HG03066 (cell line): ENCODE measurements at regions not wholly inside any gene's neighbourhood (a gene's known extent, or its start where the extent isn't known, plus 50 kb on each side); places are given as distances from the start of the nearest gene placed in this dataset.

Source experiments
- ATAC-seq: cut with Tn5 transposase; IDR thresholded peaks from one replicate; pipeline ENCODE4 v1.9.1; 2021; ENCODE audit warnings: low read depth; ENCODE audit not compliant: unreplicated experiment

- no peak for ATAC-seq
Observed at GRCh38 chr2:138171244-138171643, 207.0 kb downstream of the HNMT start.

GRCh38 chr2:138175066-138175465 lies 210.8 kb downstream of the HNMT start:
- no peak for ATAC-seq

DNA sequence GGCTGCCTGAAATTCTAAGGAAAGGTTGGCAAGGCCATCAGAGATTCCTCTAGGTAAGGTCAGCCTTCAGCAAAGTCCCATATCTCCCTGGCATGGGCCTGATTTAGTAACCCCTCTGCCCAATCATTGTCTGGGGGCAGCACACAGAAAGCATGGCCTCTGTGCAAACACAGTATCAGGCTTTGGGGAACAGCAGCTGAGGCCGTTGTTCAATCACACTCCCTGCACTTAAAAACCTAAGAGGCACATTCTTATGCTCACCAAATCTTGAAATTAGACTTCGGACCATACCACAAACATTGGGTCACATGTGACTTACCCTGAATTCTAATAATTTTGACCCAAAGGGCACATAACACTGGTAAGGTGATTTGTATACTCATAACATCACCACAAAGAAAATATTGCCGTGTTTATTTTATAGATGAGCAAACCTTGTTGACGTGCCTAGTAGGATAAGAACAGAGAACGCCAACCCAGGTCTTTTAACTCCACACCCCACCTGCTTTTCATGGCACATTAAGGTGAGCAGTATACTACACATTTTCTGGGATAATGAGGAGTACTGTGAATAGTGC lies 212.7 kb downstream of the HNMT start:
- no peak for ATAC-seq

DNA sequence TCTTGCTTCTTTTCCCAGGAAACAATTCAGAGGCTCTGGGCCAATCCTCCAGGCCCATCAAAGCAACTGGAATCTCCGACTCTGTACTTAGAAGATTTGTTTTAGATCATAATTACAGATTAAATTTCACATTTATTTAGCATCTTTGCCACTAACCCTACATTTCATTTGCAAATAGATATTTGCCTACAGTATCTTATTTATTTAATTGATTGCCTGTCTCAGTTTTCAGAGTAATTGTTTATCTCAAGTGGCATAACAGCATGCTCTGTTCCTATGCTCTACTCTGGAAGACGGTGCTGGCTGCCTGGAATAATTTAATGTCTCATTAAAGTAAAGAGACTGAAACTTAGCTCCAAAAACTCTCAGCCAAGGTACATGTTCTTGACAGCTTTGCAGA lies 213.4 kb downstream of the HNMT start:
- ATAC-seq: no peak

GRCh38 chr2:138180692-138181386 lies 216.6 kb downstream of the HNMT start:
- no peak for ATAC-seq

DNA sequence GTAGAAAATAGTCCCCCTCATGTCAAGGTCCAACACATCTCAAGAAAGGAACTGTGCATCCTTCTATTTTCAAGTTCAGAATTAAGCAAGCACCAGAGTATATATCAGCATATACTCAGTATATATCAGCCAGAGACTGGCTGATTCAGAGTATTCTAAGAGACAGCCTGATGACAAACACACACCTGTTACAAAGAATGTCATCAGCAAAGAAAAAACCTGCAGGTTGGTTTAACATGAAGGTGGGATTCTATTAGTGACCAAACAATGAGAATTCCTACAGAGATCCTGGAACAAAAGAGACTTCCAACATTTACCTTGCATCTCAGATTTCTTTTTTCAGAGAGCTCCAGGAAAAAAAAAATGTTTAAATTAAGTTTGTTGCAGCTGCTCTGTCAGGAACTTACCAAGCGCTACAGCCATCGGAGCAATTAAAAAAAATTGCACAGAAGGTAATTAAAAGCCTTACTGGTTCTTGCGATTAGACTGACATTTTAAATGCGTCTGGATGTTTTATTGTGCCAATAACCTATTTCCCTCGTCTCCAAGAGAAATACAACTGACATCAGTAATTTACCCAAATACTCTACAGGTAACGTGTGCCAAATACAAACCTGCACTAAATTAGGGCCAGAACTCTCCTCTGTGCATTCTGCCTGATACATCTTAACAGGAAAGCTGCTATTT lies 218.1 kb downstream of the HNMT start:
- no peak for ATAC-seq

DNA sequence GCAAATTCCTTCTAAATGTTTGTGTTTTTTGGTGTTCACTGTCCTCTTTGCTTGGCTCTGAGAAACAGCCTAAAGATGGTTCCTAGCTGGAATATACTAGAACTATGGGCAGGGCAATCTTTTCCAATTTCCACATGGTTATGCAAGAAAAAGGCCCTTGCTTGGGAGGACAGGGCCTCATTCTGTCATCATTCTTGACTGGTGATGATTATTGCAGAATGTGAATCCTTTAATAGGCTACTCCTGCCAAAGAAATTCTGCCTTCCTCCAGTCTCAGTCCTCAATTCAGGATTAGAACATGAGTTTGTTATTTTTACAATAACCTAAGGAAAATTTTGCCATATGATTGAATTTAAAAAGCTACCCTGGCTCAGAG lies 218.7 kb downstream of the HNMT start:
- no peak for ATAC-seq

DNA sequence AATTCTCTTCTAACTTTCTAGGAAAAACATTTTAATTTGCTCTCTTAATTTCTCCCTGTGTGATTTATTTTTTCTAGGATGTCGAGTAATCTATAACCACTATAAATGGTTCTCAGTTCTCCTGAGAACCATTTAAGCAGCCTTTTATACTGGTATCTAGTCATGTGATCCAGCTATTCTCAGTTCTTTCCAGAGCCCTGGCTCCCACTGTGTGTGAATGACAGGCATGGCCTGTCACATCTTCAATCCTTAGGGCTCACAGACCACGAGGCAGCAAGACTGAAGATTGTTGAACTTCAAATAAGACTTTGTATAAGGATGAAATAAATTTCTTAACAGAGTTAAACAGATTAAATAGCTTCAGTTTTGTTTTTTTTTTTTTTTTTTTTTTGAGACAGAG lies 219.4 kb downstream of the HNMT start:
- ATAC-seq: no peak

- no peak for ATAC-seq
Observed at GRCh38 chr2:138184428-138184827, 220.2 kb downstream of the HNMT start.

- no peak for ATAC-seq
Observed at GRCh38 chr2:138185827-138186226, 221.6 kb downstream of the HNMT start.

DNA sequence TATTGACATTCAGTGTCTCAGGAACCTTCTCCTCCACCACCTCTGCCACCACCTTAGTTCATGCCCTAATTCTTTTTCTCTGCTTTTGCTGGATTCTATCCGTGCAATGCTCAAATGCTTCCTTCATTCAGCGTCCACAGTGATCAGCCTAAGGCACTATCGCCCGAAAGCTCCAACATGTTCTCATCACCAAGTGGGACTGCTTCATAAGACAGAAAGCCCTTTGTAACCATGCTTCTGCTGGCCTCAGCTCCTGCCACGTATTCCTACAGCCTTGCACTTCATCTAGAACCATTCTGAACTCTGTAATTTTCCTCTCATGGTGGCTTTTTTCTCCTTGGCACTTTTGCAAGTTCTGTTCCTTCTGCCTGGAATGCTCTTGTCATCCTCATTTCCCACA lies 222.9 kb downstream of the HNMT start:
- ATAC-seq: no peak

- ATAC-seq: no peak
Observed at GRCh38 chr2:138190999-138191398, 226.7 kb downstream of the HNMT start.

GRCh38 chr2:138193416-138194213 lies 229.3 kb downstream of the HNMT start:
- no peak for ATAC-seq

DNA sequence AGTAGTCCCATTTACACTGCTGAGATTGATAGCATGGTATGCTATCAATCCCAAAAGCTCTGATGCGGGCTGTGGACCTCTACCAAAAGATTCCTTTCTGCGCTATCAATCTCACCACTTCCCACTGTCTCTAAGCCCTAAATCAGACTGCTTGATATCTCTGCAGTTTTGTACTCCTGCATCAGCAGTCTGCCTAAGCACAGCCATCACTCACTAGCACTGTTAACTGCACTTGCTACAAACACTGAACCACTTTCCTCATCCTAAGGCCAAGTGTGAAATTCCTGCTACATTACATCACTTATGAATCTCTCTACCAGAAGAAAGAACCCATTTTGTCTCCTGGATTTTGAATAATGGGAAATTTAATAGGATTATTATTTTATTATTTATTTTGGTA lies 237.0 kb downstream of the HNMT start:
- ATAC-seq: no peak

GRCh38 chr2:138202762-138203161 lies 238.5 kb downstream of the HNMT start:
- no peak for ATAC-seq

DNA sequence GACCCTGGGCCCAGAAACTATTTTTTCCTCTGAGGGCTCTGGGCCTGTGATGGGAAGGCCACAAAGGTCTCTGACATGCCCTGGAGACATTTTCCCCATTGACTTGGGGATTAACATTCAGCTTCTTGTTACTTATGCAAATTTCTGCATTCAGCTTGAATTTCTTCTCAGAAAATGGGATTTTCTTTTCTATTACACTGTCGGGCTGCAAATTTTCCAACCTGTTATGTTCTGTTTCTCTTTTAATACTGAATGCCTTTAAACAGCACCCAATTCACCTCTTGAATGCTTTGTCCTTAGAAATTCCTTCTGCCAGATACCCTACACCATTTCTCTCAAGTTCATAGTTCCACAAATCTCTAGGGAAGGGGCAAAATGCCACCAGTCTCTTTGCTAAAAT lies 241.0 kb downstream of the HNMT start:
- ATAC-seq: no peak

DNA sequence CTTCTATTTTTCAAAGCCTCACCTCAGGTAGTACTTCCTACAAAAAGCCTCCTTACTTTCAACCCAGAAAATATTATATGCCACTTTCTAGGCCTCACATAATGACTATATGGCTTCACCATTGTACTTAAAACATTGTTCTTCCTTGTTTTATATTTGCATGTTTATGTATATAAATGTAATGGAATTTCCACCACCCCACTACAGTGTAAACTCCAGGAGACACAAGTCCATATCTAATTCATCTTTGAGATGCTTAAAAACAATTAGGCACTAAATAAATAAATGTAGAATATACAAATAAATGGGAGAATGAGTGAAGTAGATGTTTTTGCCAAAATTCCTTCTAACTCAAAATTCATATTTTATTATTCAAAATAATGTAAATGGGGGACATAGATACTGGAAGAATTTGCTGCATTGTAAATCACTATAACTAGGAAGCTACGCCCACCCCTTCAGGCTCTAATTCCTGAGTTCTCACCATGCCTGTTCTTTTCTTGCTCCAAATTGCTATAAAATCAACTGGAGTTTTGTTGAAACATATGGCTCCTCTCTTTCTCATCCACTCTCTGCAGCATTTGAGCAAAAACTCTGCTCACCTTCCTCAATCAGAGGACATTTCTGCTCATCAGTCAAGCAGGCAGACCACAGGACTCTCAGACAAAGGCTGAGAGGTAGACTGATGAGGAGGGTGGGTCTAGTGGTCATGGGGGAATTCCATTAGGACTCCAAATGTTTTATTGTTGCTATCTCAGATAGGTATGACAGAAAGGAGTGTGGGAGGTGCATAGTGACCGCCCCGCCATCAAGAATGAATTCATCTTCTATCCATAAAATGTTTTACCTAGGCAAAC lies 243.0 kb downstream of the HNMT start:
- no peak for ATAC-seq

DNA sequence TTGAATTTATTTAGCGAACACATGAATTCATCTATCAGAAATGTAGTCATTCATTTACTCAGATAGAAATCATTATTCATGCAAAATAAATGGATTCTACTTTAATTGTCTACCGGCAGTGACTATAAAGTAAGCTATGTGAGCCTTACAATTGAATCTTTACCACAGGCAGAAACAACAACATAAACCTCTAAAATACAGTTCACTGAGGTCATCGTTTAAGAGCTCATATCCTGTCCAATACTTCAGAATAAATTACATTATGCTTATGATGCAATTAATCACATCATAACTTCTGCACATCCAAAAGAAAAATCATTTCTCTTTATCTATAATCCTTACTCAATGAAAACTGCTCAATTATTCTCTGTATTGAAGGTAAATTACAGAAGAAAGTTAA lies 244.7 kb downstream of the HNMT start:
- ATAC-seq: no peak

- no peak for ATAC-seq
Observed at GRCh38 chr2:138210487-138210886, 246.2 kb downstream of the HNMT start.

GRCh38 chr2:138212434-138212833 lies 248.2 kb downstream of the HNMT start:
- ATAC-seq: no peak
